HG02759 (cell line): ENCODE measurements at regions not wholly inside any gene's neighbourhood (a gene's known extent, or its start where the extent isn't known, plus 50 kb on each side); places are given as distances from the start of the nearest gene placed in this dataset.
A peak's percentile ranks its signal among the peaks of the same experiment; 100 is the strongest.

Experiments
- ATAC-seq: cut with Tn5 transposase; IDR thresholded peaks from one replicate; pipeline ENCODE4 v1.9.1; 2021; ENCODE audit warnings: mild to moderate bottlenecking, moderate library complexity; ENCODE audit not compliant: unreplicated experiment

GRCh38 chr7:144997512-144997911 lies 161.7 kb upstream of the TPK1 start:
- ATAC-seq = no peak

- ATAC-seq = no peak
Observed at GRCh38 chr7:144995495-144995894, 159.6 kb upstream of the TPK1 start.

- no peak for ATAC-seq
Observed at GRCh38 chr7:144991041-144991440, 155.2 kb upstream of the TPK1 start.

DNA sequence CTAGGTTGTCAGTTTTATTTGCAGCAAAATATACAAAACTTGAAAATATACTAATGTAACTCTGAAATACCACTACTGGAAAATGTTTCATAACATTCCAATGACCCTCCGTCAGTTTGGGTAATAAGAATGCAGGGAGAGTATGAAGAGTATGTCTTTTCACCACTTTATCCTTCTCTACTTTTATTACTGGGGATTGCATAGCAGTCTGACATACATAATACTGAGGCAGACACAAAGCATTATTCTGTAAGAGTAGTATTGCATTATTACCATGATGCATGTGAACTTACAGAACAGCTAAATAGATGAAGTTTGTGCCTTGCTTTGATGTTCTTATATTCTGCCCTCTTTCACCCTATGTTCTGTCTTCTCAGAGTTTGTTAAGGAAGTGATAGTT lies 151.8 kb upstream of the TPK1 start:
- no peak for ATAC-seq

DNA sequence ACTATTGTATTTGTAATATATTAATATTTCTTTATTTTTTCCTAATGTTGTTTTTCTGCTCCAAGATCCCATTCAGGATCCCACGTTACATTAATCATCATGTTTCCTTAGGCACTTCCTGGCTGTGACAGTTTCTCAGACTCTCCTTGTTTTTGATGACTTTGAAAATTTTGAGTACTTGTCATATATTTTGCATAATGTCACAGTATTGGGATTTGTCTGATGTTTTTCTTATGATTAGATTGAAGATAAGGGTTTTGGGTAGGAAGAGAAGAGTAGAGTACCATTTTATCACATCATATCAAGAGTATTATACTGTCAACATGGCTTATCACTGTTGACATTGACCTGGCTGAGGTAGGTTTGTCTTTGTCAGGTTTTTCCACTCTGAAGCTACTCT lies 146.3 kb upstream of the TPK1 start:
- ATAC-seq = no peak

DNA sequence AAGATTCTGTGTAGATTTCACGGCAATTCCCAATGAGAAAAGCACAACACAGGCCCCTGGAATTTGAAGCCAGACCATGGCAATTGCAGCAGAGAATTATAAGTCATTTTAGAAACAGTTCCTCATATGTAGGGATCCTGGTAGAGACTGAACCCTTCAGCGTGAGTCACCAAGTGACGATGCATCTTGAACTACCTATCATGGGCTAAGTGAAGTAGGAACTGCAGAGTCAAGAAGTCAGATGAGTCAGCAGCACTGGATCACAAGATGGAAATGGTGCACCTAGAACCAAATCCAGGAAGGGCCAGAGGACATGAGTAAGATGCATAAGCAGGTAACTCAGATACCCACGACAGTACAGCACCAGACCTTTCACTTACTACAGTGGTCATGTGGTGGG lies 140.0 kb upstream of the TPK1 start:
- no peak for ATAC-seq

DNA sequence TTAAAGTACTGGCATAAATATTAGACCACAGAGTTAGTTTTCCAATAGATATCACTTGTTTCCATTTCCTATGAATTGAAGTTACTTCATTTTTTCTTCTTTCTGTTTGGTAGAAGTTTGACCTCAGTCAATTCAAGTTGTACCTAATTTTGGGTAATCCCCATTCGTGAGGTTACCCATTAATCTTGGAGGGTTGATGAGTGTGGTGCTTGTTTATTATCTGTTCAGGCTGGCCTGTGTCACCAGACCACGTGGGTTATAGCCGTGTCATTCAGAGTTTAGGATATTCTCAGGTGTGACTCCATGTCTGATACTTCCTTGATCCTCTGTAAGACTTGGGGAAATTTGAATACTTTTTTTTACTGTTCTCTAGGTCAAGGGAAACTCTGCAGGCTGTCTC lies 133.9 kb upstream of the TPK1 start:
- no peak for ATAC-seq

- no peak for ATAC-seq
Observed at GRCh38 chr7:144960763-144961162, 124.9 kb upstream of the TPK1 start.

- ATAC-seq = no peak
Observed at GRCh38 chr7:144957998-144958397, 122.1 kb upstream of the TPK1 start.

GRCh38 chr7:144955422-144955821 lies 119.6 kb upstream of the TPK1 start:
- no peak for ATAC-seq

DNA sequence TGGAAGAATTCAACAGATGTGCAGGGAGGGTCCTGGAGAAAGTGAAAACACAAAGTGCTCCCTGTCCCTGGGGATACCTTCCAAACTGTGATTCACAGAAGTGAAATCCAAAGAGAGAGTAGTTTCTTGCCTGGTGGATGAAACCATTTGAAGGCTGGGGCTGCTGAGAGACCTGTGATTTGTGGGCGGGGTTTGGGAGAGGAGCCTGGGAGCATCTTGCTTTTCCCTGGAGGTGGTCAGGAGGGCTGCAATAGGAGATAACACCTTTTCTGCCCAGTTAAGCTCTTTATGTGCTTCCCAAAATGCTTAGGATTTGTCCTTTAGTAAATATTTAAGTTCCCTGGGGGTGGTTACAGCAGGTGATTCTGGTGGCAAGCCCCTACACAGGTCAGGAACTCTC lies 105.3 kb upstream of the TPK1 start:
- no peak for ATAC-seq

GRCh38 chr7:144937199-144937598 lies 101.3 kb upstream of the TPK1 start:
- no peak for ATAC-seq

DNA sequence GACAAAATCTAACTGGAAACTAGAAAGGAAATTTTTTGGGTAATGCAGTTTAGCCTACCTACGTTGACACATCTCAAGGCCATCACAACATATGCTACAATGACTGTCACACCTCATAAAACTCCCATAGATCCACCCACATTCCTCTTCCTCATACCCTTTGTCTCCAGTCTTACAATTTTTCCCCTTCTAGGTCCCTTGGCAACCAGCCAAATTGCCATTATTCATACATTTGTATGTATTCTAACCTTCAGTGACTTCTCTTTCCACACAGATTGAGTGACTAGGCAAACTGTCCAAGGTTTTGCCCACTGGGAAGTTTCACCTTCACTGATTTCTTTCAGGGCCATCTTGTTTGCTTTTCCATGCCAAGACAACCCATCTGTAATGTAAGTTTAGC lies 100.5 kb upstream of the TPK1 start:
- no peak for ATAC-seq

GRCh38 chr7:144910411-144910810 lies 74.6 kb upstream of the TPK1 start:
- ATAC-seq = no peak

DNA sequence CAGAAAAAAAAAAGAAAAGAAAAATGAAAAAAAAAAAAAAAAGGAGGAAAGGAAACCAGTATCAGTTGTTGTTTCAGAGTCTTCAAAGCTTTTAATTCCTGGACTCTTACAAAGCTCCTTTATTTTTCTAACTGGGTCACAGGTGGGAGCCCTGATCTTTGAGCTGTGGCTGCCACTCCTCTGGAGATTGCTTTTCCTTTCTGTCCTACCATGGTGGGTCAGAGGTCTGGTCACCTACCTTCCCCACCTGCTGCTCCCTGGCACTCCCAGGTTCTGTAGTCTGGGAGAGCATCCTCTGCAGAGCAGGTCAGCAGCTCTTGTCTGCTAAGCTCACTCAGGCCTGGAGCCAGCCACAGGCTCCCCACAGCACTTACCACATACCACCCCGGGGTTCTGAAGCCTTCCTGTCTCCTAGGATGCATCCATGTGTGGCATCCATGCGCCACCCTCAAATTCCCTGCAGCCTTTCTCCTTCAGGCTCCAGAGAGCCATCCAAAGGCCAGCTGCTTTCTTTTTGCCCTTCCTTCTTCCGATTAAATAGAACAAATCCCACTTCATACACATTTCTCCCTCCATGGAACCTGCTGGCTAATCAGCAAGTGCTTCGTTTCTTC lies 73.2 kb upstream of the TPK1 start:
- no peak for ATAC-seq

DNA sequence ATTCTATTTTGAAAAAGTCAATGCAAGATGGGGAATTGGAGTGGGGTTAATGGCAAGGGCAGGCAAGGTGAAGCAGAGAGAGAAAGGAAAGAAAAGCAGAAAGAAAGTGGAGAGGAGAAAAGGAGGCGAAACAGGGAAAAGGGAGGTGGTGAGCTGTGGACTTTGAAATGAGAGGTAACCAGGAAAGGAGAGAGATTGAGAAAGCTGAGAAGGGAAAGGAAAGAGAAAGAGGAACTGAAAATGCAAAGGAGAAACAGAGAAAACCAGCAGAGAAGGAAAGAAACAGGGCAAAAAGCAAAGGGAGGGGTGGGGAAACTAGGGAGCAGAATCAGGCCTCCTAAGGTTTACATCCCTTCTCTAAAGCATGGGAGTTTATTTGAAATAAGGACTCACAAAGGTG lies 72.5 kb upstream of the TPK1 start:
- ATAC-seq = no peak

DNA sequence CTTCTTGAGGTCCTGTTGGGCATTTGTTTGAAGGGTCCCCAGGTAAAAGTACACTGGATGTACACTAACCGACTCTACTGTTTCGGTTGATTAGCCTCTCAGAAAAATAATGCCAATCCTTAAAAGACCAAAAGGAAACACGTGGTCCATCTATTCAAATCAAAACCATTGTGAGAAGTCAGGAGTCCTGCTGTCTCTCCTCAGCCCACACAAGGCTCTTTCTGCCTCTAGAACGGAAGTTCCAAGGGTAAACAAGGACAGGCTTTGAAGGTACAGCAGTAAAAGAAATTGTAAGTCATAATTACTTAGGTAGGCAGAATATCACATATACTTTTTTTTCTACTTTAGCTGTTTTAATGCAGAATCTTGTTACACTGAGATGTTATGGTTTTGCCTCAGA lies 71.7 kb upstream of the TPK1 start:
- ATAC-seq = peak; percentile 92

GRCh38 chr7:144903201-144903600 lies 67.3 kb upstream of the TPK1 start:
- ATAC-seq = no peak

GRCh38 chr7:144892761-144893160 lies 56.9 kb upstream of the TPK1 start:
- no peak for ATAC-seq
